GM13977 (cell line): ENCODE measurements at regions not wholly inside any gene's neighbourhood (a gene's known extent, or its start where the extent isn't known, plus 50 kb on each side); places are given as distances from the start of the nearest gene placed in this dataset.
"Not testable (repeated sequence)": the region's sequence is repeated elsewhere in the genome, so short reads cannot be mapped to it uniquely, and the experiment has no call there.

Experiments
- DNase-seq: peaks from one replicate; pipeline ENCODE4 v3.0.0; 2012; ENCODE audit warnings: low spot score
- CTCF ChIP-seq: IDR thresholded peaks from 2 replicates; pipeline ENCODE4 v1.5.1; 2012; ENCODE audit warnings: mild to moderate bottlenecking, control low read depth; ENCODE audit not compliant: insufficient read depth; ENCODE audit errors: extremely low read depth, missing control alignments
- in situ Hi-C: fragments of 300-500 bp; cut with MboI; formaldehyde crosslinking; loops from one replicate; pipeline ENCODE4 v1.12.0; 2022; ENCODE audit warnings: low sequenced_read_pairs, low pct_unique_long_range_greater_than_20kb, mixed read lengths, inconsistent platforms; ENCODE audit not compliant: unreplicated experiment

DNA sequence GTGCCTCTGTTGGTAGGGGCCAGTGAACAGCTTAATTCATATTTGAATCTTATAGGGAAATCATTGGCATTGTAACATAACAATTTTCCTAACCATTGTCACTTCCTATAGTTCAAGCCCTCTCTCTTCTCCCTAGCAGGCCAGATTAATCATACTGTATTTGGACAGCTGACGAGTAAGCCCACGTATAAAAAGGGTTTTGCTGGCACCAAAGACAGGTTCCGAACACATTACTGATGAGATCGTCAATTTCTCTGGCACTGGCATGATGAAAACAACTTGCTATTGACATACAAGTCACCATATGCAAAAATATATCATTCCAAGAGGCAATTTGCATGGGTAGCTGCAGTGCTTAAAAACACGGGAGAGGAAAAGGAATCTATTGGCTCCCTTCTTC is 891.1 kb upstream of the AUTS2 start:
- no peak for TF ChIP-seq CTCF
- DNase-seq, result no peak
- in situ Hi-C loops, result no loop called here

DNA sequence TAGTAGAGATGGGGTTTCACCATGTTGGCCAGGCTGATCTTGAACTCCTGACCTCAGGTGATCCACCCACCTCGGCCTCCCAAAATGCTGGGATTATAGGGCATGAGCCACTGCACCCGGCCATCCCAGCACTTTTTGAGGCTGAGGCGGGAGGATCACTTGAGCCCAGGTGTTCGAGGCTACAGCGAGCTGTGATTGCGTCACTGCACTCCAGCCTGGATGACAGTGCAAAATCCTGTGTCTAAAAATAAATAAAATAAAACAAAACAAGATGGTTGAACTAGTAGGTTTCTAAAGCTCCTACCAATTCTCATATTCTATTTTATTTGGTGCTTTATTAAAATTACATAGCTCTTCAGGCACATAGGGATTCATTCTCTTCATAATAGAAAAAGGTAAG is 890.3 kb upstream of the AUTS2 start:
- in situ Hi-C loops, result no loop called here
- no peak for DNase-seq
- no peak for TF ChIP-seq CTCF

- in situ Hi-C loops, result no loop called here
Measured at GRCh38 chr7:68712956-68713495, 885.2 kb upstream of the AUTS2 start.

GRCh38 chr7:68714135-68714534 is 884.1 kb upstream of the AUTS2 start:
- DNase-seq, in situ Hi-C loops: not testable (repeated sequence)

More at GRCh38 chr7:68712956-68713495, 885.2 kb upstream of the AUTS2 start:
- TF ChIP-seq CTCF, result no peak
- no peak for DNase-seq

DNA sequence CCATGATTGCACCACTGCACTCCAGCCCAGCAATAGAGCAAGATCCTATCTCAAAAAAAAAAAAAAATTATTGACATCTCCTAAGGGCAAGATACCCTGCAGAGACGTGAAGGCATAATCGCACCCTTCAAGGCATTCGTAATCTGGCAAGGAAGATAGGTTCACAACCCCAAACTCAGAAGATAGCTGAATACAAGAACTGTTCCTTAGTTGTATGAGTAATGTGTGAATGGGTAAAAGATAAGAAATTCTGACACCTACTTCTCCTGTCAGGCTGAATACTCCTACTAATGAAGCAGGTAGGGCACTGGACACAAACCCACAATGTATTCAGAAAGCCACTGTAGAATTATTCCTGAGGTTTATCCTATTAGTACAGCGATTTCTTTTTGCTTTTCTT is 882.4 kb upstream of the AUTS2 start:
- in situ Hi-C loops, result no loop called here
- no peak for TF ChIP-seq CTCF
- DNase-seq, result no peak

GRCh38 chr7:68717176-68717575 is 881.1 kb upstream of the AUTS2 start:
- TF ChIP-seq CTCF, result no peak
- in situ Hi-C loops, result no loop called here
- no peak for DNase-seq

GRCh38 chr7:68718097-68718551 is 880.2 kb upstream of the AUTS2 start:
- no peak for TF ChIP-seq CTCF
- in situ Hi-C loops, result no loop called here
- no peak for DNase-seq
